Breast epithelium (tissue), 4 donors: ENCODE measurements at regions not wholly inside any gene's neighbourhood (a gene's known extent, or its start where the extent isn't known, plus 50 kb on each side); places are given as distances from the start of the nearest gene placed in this dataset.

Source experiments
- DNase-seq, 2 donors: peaks; one replicate each; pipeline ENCODE4 v3.0.0-alpha.2; 2019; ENCODE audit warnings: low spot score in 2 of 2
- H3K27ac ChIP-seq, 2 donors: fragments of 200-600 bp; sonication (generic) in 1 of 2; one replicate each; pipeline ENCODE4 v1.5.1; 2016 to 2019; ENCODE audit warnings: mild to moderate bottlenecking in 1 of 2
- H3K27me3 ChIP-seq, 2 donors: fragments of 200-600 bp; sonication (generic) in 1 of 2; one replicate each; pipeline versions ENCODE4 v1.5.1 to v1.6.0; 2017 to 2019; ENCODE audit warnings: control low read depth in 1 of 2, mild to moderate bottlenecking in 1 of 2
- H3K36me3 ChIP-seq: fragments of 200-600 bp; one replicate; pipeline ENCODE4 v1.5.1; 2019
- H3K4me1 ChIP-seq, 2 donors: fragments of 200-600 bp; sonication (generic); one replicate each; pipeline ENCODE4 v1.5.1; 2016 to 2019; ENCODE audit warnings: control low read depth in 1 of 2
- H3K4me3 ChIP-seq, 3 donors: fragments of 200-600 bp; sonication (generic); 1 replicate in 2 of 3; 2 replicates in 1 of 3; pipeline ENCODE4 v1.5.1; 2016 to 2019; ENCODE audit warnings: mild to moderate bottlenecking in 3 of 3, moderate library complexity in 2 of 3
- H3K9me3 ChIP-seq, 2 donors: fragments of 200-600 bp; sonication (generic) in 1 of 2; one replicate each; pipeline ENCODE4 v1.5.1; 2016 to 2019; ENCODE audit warnings: control low read depth in 1 of 2
- CTCF ChIP-seq, 3 donors: fragments of 450-650 bp; IDR thresholded peaks; one replicate each; pipeline ENCODE4 v1.5.1; 2016 to 2017; ENCODE audit warnings: antibody characterized with exemption in 3 of 3, mild to moderate bottlenecking in 3 of 3, moderate library complexity in 3 of 3
- POLR2A ChIP-seq: fragments of 450-650 bp; IDR thresholded peaks from one replicate; pipeline ENCODE4 v1.6.1; 2016; ENCODE audit warnings: antibody characterized with exemption, mild to moderate bottlenecking, moderate library complexity
- POLR2AphosphoS5 ChIP-seq, 3 donors: sonication (generic); formaldehyde crosslinking; IDR thresholded peaks; one replicate each; pipeline ENCODE4 v1.6.1; 2017; ENCODE audit warnings: antibody characterized with exemption in 3 of 3
- intact Hi-C: fragments of 100-400 bp; cut with DNase I; formaldehyde crosslinking; loops from one replicate; pipeline ENCODE4 v1.15.1; 2023; ENCODE audit warnings: low total_unique reads

- intact Hi-C loops = no loop called here
- H3K36me3 ChIP-seq = no peaks in the 10 kb centered on the region
- H3K4me1 ChIP-seq = no peaks in the 10 kb centered on the region
- no peaks in the 10 kb centered on the region for H3K27me3 ChIP-seq
- no peak overlapping the region for H3K4me3 ChIP-seq
- H3K27ac ChIP-seq = peak overlapping the region; percentile 23 to 77
- TF ChIP-seq POLR2AphosphoS5 (IDR thresholded peaks at IDR 0.05) = no peak
- TF ChIP-seq POLR2A = no peak
- no peak for TF ChIP-seq CTCF (IDR thresholded peaks at IDR 0.05)
- H3K9me3 ChIP-seq = peaks cover 0 to under 1% of the 10 kb centered on the region in 2 donors
- no peak for DNase-seq
Observed at GRCh38 chr12:92605621-92606170, 97.1 kb upstream of the PLEKHG7 start.

GRCh38 chr12:92604786-92605185 lies 98.0 kb upstream of the PLEKHG7 start:
- no peaks in the 10 kb centered on the region for H3K27me3 ChIP-seq
- H3K4me3 ChIP-seq = no peak overlapping the region
- H3K9me3 ChIP-seq = peaks cover 7 to 9% of the 10 kb centered on the region in 2 donors
- intact Hi-C loops = no loop called here
- peak overlapping the region; percentile 23 to 77 for H3K27ac ChIP-seq
- DNase-seq = no peak
- H3K36me3 ChIP-seq = no peaks in the 10 kb centered on the region
- TF ChIP-seq POLR2A = no peak
- H3K4me1 ChIP-seq = no peaks in the 10 kb centered on the region

- no peak for TF ChIP-seq POLR2A
- no peak for TF ChIP-seq CTCF (IDR thresholded peaks at IDR 0.05)
- TF ChIP-seq POLR2AphosphoS5 (IDR thresholded peaks at IDR 0.05) = no peak
- no peak for DNase-seq
- intact Hi-C loops = no loop called here
- no peaks in the 10 kb centered on the region for H3K4me1 ChIP-seq
- H3K4me3 ChIP-seq = no peak overlapping the region
- H3K27me3 ChIP-seq = no peaks in the 10 kb centered on the region
- peak overlapping the region; percentile 37 to 65 for H3K27ac ChIP-seq
- H3K36me3 ChIP-seq = no peaks in the 10 kb centered on the region
- H3K9me3 ChIP-seq = peaks cover 11 to 15% of the 10 kb centered on the region in 2 donors
Observed at GRCh38 chr12:92603741-92604432, 98.9 kb upstream of the PLEKHG7 start.

GRCh38 chr12:92602930-92603623 lies 99.7 kb upstream of the PLEKHG7 start:
- H3K4me3 ChIP-seq = no peak overlapping the region
- H3K27ac ChIP-seq = peak overlapping the region; percentile 73 to 78
- DNase-seq = no peak
- no peaks in the 10 kb centered on the region for H3K27me3 ChIP-seq
- peaks cover 11 to 15% of the 10 kb centered on the region in 2 donors for H3K9me3 ChIP-seq
- TF ChIP-seq POLR2AphosphoS5 (IDR thresholded peaks at IDR 0.05) (no peak), CTCF (IDR thresholded peaks at IDR 0.05) (no peak), POLR2A (no peak)
- H3K4me1 ChIP-seq = no peaks in the 10 kb centered on the region
- intact Hi-C loops = no loop called here
- no peaks in the 10 kb centered on the region for H3K36me3 ChIP-seq

- intact Hi-C loops = no loop called here
Observed at GRCh38 chr12:92602476-92602875, 100.3 kb upstream of the PLEKHG7 start.

GRCh38 chr12:92601680-92602079 lies 101.1 kb upstream of the PLEKHG7 start:
- H3K27me3 ChIP-seq = no peaks in the 10 kb centered on the region
- intact Hi-C loops = no loop called here
- no peaks in the 10 kb centered on the region for H3K36me3 ChIP-seq
- TF ChIP-seq CTCF (IDR thresholded peaks at IDR 0.05) (no peak), POLR2A (no peak), POLR2AphosphoS5 (IDR thresholded peaks at IDR 0.05) (no peak)
- peaks cover 11 to 15% of the 10 kb centered on the region in 2 donors for H3K9me3 ChIP-seq
- no peak overlapping the region for H3K4me3 ChIP-seq
- H3K27ac ChIP-seq = peak overlapping the region; percentile 73 to 78
- no peak for DNase-seq
- no peaks in the 10 kb centered on the region for H3K4me1 ChIP-seq

More at GRCh38 chr12:92602476-92602875, 100.3 kb upstream of the PLEKHG7 start:
- H3K9me3 ChIP-seq = peaks cover 11 to 15% of the 10 kb centered on the region in 2 donors
- no peak for TF ChIP-seq POLR2A
- H3K27me3 ChIP-seq = no peaks in the 10 kb centered on the region
- H3K36me3 ChIP-seq = no peaks in the 10 kb centered on the region
- no peak for DNase-seq
- H3K4me3 ChIP-seq = no peak overlapping the region
- peak overlapping the region; percentile 73 to 78 for H3K27ac ChIP-seq
- H3K4me1 ChIP-seq = no peaks in the 10 kb centered on the region
